Heart left ventricle (tissue), 16 donors: ENCODE measurements at regions not wholly inside any gene's neighbourhood (a gene's known extent, or its start where the extent isn't known, plus 50 kb on each side); places are given as distances from the start of the nearest gene placed in this dataset.

ENCODE experiments used
- ATAC-seq, 4 donors: fragments of 200-7000 bp; cut with Tn5 transposase; one replicate each; pipeline ENCODE4 v1.9.1; 2020 to 2022; ENCODE audit warnings: moderate library complexity in 4 of 4, mild to moderate bottlenecking in 3 of 4, moderate number of reproducible peaks in 1 of 4
- DNase-seq, 5 donors: peaks; one replicate each; pipeline ENCODE4 v3.0.0-alpha.2; 2020
- H3K27ac ChIP-seq, 12 donors: fragments of 200-600 bp; sonication (generic) in 4 of 12; one replicate each; pipeline versions ENCODE4 v1.5.0 to v1.8.0; 2016 to 2022; ENCODE audit warnings: mild to moderate bottlenecking in 2 of 12
- H3K27me3 ChIP-seq, 9 donors: fragments of 200-600 bp; sonication (generic) in 2 of 9; one replicate each; pipeline versions ENCODE4 v1.5.1 to v1.8.0; 2016 to 2022; ENCODE audit warnings: mild to moderate bottlenecking in 3 of 9
- H3K36me3 ChIP-seq, 9 donors: fragments of 200-600 bp; sonication (generic) in 2 of 9; one replicate each; pipeline versions ENCODE4 v1.5.0 to v1.8.0; 2018 to 2022; ENCODE audit warnings: mild to moderate bottlenecking in 2 of 9
- H3K4me1 ChIP-seq, 12 donors: fragments of 200-600 bp; sonication (generic) in 4 of 12; one replicate each; pipeline versions ENCODE4 v1.5.0 to v1.8.0; 2016 to 2022; ENCODE audit warnings: mild to moderate bottlenecking in 3 of 12
- H3K4me3 ChIP-seq, 12 donors: fragments of 200-600 bp; sonication (generic) in 4 of 12; one replicate each; pipeline versions ENCODE4 v1.5.0 to v1.8.0; 2017 to 2022; ENCODE audit warnings: mild to moderate bottlenecking in 9 of 12, moderate library complexity in 4 of 12
- H3K9me3 ChIP-seq, 12 donors: fragments of 200-600 bp; sonication (generic) in 4 of 12; one replicate each; pipeline versions ENCODE4 v1.5.0 to v1.8.0; 2016 to 2022; ENCODE audit warnings: mild to moderate bottlenecking in 1 of 12
- POLR2A ChIP-seq, 2 donors: fragments of 450-650 bp; IDR thresholded peaks; one replicate each; pipeline ENCODE4 v1.6.1; 2017; ENCODE audit warnings: antibody characterized with exemption in 2 of 2, mild to moderate bottlenecking in 2 of 2, moderate library complexity in 2 of 2
- WGBS, 4 donors: extraction: QIAGEN DNeasy Blood & Tissue Kit in 2 of 4; methylation state at CpG; one replicate each; pipeline versions ENCODE4 v1.1.5 to v1.1.7; 2013 to 2018; 5-methylcytosine and 5-hydroxymethylcytosine counted together
- intact Hi-C, 10 donors: fragments of 100-400 bp; cut with DNase I; formaldehyde crosslinking; loops; one replicate each; pipeline versions ENCODE4 v1.11.1 to v1.14.2; 2022
- TF ChIP-seq, protein P1 (sequence below), 12 donors: fragments of 200-600 bp; sonication (generic) in 4 of 12; IDR thresholded peaks; one replicate each; pipeline versions ENCODE4 v1.5.0 to v1.8.0; 2018 to 2022; ENCODE audit warnings: antibody characterized with exemption in 12 of 12, mild to moderate bottlenecking in 5 of 12
- donor health status: ischemic (EF 13 %, LVEDD 7.1; RV severe dilation, severe dysfunction).
- donor health status: healthy with polysubstance abuse.
- donor health status: DM: no; HTN: yes; CAD: no.
- donor health status: DM: no; HTN: no; CAD: no.
- donor health status: ischemic (EF 25% LVEDD 6.9; RV normal size, moderate dysfunction).
- donor health status: ischemic (EF 25% LVEDD 5.7; RV mildly dilated, moderate dysfunction).
- donor health status: healthy.
- donor health status: DM: yes; HTN: yes; CAD: no.
- donor health status: ischemic (EF 35%, LVEDD 5.7; RV mildly dilated, moderate dysfunction).
- donor health status: nonischemic (EF 11% LVEDD 7.7; RV severe dilation, severe dysfunction).
- donor health status: DM: yes; HTN: yes; CAD: no.
- donor health status: PGD.
- donor health status: ischemic (EF 29% LVEDD 5.4; RV normal size, mild dysfunction).
- donor health status: nonischemic (EF 23%, LVEDD 6.1; RV moderate dilation, normal function).

- DNase-seq (no peak), ATAC-seq (no peak)
- H3K4me3 ChIP-seq, result no peak overlapping the region
- peaks cover 0 to 7% (median 0%) of the 10 kb centered on the region in 12 donors for H3K9me3 ChIP-seq
- H3K27me3 ChIP-seq, result no peaks in the 10 kb centered on the region
- intact Hi-C loops, result no loop called here
- TF ChIP-seq, protein P1, sequence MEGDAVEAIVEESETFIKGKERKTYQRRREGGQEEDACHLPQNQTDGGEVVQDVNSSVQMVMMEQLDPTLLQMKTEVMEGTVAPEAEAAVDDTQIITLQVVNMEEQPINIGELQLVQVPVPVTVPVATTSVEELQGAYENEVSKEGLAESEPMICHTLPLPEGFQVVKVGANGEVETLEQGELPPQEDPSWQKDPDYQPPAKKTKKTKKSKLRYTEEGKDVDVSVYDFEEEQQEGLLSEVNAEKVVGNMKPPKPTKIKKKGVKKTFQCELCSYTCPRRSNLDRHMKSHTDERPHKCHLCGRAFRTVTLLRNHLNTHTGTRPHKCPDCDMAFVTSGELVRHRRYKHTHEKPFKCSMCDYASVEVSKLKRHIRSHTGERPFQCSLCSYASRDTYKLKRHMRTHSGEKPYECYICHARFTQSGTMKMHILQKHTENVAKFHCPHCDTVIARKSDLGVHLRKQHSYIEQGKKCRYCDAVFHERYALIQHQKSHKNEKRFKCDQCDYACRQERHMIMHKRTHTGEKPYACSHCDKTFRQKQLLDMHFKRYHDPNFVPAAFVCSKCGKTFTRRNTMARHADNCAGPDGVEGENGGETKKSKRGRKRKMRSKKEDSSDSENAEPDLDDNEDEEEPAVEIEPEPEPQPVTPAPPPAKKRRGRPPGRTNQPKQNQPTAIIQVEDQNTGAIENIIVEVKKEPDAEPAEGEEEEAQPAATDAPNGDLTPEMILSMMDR (IDR thresholded peaks at IDR 0.05), result no peak
- no peak for TF ChIP-seq POLR2A (IDR thresholded peaks at IDR 0.05)
- no peaks in the 10 kb centered on the region for H3K4me1 ChIP-seq
- H3K27ac ChIP-seq, result no peak overlapping the region
- no peaks in the 10 kb centered on the region for H3K36me3 ChIP-seq
- WGBS, 4 donors, result 53 to 82% (median 74%) methylated on average over 8 of the region's 8 CpGs
Observed at GRCh38 chr20:7379621-7380220, 560.5 kb downstream of the HAO1 start.

GRCh38 chr20:7383216-7383615, 557.0 kb downstream of the HAO1 start:
- intact Hi-C loops, result no loop called here
- H3K4me1 ChIP-seq, result no peaks in the 10 kb centered on the region
- TF ChIP-seq POLR2A (IDR thresholded peaks at IDR 0.05), result no peak
- TF ChIP-seq, protein P1 (IDR thresholded peaks at IDR 0.05), result no peak
- H3K36me3 ChIP-seq, result no peaks in the 10 kb centered on the region
- no peak overlapping the region for H3K4me3 ChIP-seq
- DNase-seq (no peak), ATAC-seq (no peak)
- no peaks in the 10 kb centered on the region for H3K27me3 ChIP-seq
- H3K9me3 ChIP-seq, result no peaks in the 10 kb centered on the region
- H3K27ac ChIP-seq, result no peak overlapping the region

DNA sequence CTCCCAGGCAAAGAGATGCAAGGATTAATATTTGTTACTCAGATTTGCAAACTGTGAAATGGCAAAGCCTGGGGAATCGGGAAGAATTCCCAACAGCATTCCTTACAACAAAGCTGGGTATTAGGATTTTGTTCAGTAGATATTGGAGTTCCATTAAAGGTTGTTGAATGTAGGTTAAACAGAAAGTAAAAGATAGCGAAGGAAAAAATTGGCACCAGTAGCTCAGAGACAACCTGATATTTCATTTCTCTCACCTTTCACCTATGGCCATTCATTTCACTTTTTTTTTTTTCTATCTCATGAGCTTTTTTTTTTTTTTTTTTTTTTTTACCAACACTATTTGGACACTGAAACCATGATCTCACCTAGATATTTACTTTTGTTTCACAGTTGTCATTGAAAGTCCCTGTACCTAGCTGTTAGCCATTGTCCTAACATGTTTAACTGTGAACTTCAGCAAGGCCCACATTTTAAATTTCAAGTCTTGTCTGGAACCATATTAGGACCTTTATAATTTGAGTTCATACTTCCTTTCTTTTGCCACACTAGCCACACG, 552.5 kb downstream of the HAO1 start:
- Histone ChIP-seq H3K27me3 (no peaks in the 10 kb centered on the region), H3K4me1 (no peaks in the 10 kb centered on the region), H3K36me3 (no peaks in the 10 kb centered on the region), H3K4me3 (no peak overlapping the region), H3K27ac (no peak overlapping the region), H3K9me3 (no peaks in the 10 kb centered on the region)
- WGBS, 4 donors, result 79 to 84% (median 81%) methylated on average over 3 of the region's 3 CpGs
- ATAC-seq (no peak), DNase-seq (no peak)
- TF ChIP-seq, protein P1 (IDR thresholded peaks at IDR 0.05), result no peak
- no peak for TF ChIP-seq POLR2A (IDR thresholded peaks at IDR 0.05)
- intact Hi-C loops, result no loop called here

DNA sequence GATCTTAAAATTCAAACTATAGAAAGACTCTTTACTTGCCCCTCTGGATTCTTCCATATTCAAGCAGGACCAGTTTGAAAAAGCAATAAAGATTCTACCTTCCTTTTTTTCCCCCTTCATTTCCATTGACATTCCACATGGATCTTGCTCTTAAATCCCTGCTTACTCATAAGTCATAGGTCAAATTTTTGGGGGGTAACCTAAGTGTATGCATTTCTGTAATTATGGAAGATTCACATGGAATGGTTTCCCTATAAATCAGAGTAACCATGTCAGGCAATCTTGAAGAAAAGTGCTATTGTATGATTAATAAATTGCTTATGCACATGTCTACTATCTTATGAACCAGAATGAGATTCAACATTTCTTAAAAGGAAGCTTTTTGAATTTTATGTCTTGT, 551.0 kb downstream of the HAO1 start:
- no peak overlapping the region for H3K4me3 ChIP-seq
- no peak overlapping the region for H3K27ac ChIP-seq
- DNase-seq (no peak), ATAC-seq (no peak)
- intact Hi-C loops, result no loop called here
- TF ChIP-seq POLR2A (IDR thresholded peaks at IDR 0.05), result no peak
- TF ChIP-seq, protein P1 (IDR thresholded peaks at IDR 0.05), result no peak
- no peaks in the 10 kb centered on the region for H3K4me1 ChIP-seq
- no peaks in the 10 kb centered on the region for H3K27me3 ChIP-seq
- no peaks in the 10 kb centered on the region for H3K9me3 ChIP-seq
- H3K36me3 ChIP-seq, result no peaks in the 10 kb centered on the region
